ENCODE measurements at regions not wholly inside any gene's neighbourhood (a gene's known extent, or its start where the extent isn't known, plus 50 kb on each side); places are given as distances from the start of the nearest gene placed in this dataset.

DNA sequence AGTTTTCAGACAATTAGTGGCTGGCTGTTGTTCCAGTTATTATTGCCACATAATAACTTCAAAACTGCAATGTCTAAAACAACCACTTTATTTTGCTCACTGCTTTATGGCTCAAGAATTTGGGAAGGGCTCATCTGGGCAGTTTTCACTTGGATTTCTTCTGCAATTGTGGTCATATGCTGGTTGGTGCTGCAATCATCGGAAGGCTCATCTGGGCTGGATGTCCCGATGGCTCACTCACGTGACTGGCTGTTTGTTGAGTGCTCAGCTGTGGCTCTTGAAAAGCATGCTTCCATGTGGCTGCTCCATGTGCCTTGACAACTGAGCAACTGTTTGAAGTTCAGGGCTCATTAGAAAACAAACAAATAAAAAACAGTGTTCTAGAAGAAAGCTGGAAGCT, 1032.5 kb downstream of the DTWD2 start:
- intact Hi-C loops (cut with micrococcal nuclease; ENCODE audit: unreplicated experiment), result no loop called here
- H3K4me1 Mint-ChIP-seq (ENCODE audit: low read depth, unreplicated experiment), result no peaks in the 10 kb centered on the region
- no peak for DNase-seq
- CTCF ChIA-PET, result no interaction called here
- TF ChIP-seq, protein P1, sequence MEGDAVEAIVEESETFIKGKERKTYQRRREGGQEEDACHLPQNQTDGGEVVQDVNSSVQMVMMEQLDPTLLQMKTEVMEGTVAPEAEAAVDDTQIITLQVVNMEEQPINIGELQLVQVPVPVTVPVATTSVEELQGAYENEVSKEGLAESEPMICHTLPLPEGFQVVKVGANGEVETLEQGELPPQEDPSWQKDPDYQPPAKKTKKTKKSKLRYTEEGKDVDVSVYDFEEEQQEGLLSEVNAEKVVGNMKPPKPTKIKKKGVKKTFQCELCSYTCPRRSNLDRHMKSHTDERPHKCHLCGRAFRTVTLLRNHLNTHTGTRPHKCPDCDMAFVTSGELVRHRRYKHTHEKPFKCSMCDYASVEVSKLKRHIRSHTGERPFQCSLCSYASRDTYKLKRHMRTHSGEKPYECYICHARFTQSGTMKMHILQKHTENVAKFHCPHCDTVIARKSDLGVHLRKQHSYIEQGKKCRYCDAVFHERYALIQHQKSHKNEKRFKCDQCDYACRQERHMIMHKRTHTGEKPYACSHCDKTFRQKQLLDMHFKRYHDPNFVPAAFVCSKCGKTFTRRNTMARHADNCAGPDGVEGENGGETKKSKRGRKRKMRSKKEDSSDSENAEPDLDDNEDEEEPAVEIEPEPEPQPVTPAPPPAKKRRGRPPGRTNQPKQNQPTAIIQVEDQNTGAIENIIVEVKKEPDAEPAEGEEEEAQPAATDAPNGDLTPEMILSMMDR (IDR thresholded peaks at IDR 0.05; ENCODE audit: unreplicated experiment), result no peak
- H3K4me3 Mint-ChIP-seq (ENCODE audit: low read depth, unreplicated experiment), result no peak overlapping the region
- BruUV-seq (replicated peaks), result no TSS peak
- H3K36me3 Mint-ChIP-seq (ENCODE audit: insufficient read depth, unreplicated experiment), result no peaks in the 10 kb centered on the region
- H3K27ac Mint-ChIP-seq (ENCODE audit: unreplicated experiment), result no peak overlapping the region
- peaks cover 18% of the 10 kb centered on the region for H3K9me3 Mint-ChIP-seq (ENCODE audit: low read depth, unreplicated experiment)
- H3K27me3 Mint-ChIP-seq (ENCODE audit: unreplicated experiment), result no peaks in the 10 kb centered on the region

DNA sequence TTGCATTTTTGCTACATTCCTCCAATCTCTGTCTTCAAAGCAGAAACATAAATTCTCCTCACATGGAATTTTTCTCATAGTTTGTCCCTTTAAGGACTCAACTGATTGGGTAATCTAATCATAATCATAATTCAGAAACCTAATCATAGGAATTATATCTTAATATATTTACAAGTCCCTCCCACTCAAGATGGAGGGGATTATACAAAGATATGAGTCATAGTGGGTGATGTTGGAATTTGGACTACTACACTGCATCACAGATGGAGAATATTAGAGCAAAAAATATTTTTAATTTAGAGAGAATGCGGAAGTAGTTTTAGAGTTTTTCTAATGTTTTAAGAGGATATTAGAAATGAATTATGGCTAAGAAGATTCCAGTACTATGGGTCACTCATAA, 1034.0 kb downstream of the DTWD2 start:
- Mint-ChIP-seq H3K4me3 (ENCODE audit: low read depth, unreplicated experiment) (no peak overlapping the region), H3K4me1 (ENCODE audit: low read depth, unreplicated experiment) (no peaks in the 10 kb centered on the region), H3K36me3 (ENCODE audit: insufficient read depth, unreplicated experiment) (no peaks in the 10 kb centered on the region), H3K27ac (ENCODE audit: unreplicated experiment) (no peak overlapping the region), H3K27me3 (ENCODE audit: unreplicated experiment) (no peaks in the 10 kb centered on the region), H3K9me3 (ENCODE audit: low read depth, unreplicated experiment) (peaks cover 22% of the 10 kb centered on the region)
- CTCF ChIA-PET, result no interaction called here
- BruUV-seq (replicated peaks), result no TSS peak
- intact Hi-C loops (cut with micrococcal nuclease; ENCODE audit: unreplicated experiment), result no loop called here
- TF ChIP-seq, protein P1 (IDR thresholded peaks at IDR 0.05; ENCODE audit: unreplicated experiment), result no peak
- DNase-seq, result no peak

DNA sequence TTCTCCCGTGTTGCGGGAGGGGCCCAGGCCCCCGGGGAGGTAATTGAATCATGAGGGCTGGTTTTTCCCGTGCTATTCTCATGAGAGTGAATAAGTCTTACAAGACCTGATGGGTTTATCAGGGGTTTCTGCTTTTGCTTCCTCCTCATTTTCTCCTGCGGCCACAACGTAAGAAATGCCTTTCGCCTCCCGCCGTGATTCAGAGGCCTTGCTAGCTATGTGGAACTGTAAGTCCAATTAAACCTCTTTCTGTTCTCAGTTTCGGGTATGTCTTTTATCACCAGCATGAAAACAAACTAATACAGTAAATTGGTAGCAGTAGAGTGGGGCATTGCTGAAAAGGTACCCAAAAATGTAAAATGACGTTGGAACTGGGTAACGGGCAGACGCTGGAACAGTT, 1035.1 kb downstream of the DTWD2 start:
- H3K4me3 Mint-ChIP-seq (ENCODE audit: low read depth, unreplicated experiment), result no peak overlapping the region
- peaks cover 23% of the 10 kb centered on the region for H3K9me3 Mint-ChIP-seq (ENCODE audit: low read depth, unreplicated experiment)
- H3K36me3 Mint-ChIP-seq (ENCODE audit: insufficient read depth, unreplicated experiment), result no peaks in the 10 kb centered on the region
- BruUV-seq (replicated peaks), result no TSS peak
- intact Hi-C loops (cut with micrococcal nuclease; ENCODE audit: unreplicated experiment), result no loop called here
- no peaks in the 10 kb centered on the region for H3K4me1 Mint-ChIP-seq (ENCODE audit: low read depth, unreplicated experiment)
- no peaks in the 10 kb centered on the region for H3K27me3 Mint-ChIP-seq (ENCODE audit: unreplicated experiment)
- TF ChIP-seq, protein P1 (IDR thresholded peaks at IDR 0.05; ENCODE audit: unreplicated experiment), result no peak
- CTCF ChIA-PET, result no interaction called here
- no peak for DNase-seq
- H3K27ac Mint-ChIP-seq (ENCODE audit: unreplicated experiment), result no peak overlapping the region

DNA sequence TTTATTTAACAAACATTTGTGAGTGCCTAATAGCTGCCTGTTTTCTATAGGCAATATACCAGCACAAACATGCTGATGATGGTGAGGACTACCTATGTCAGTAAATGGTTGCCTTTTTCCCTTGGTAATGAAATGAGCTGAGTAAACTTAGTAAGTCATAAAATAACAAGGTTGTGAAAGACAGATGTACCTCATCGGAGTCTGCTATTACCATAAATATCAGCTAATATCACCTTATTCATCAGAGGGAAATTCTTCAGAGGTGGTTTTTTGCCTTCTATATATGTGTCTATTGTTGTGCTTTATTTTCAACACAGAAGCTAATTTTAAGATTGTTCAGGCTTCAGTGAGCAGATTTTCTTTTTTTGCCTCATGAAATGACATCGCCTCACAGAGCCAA, 1040.5 kb downstream of the DTWD2 start:
- CTCF ChIA-PET, result no interaction called here
- no peaks in the 10 kb centered on the region for H3K4me1 Mint-ChIP-seq (ENCODE audit: low read depth, unreplicated experiment)
- H3K4me3 Mint-ChIP-seq (ENCODE audit: low read depth, unreplicated experiment), result no peak overlapping the region
- no peaks in the 10 kb centered on the region for H3K36me3 Mint-ChIP-seq (ENCODE audit: insufficient read depth, unreplicated experiment)
- DNase-seq, result no peak
- intact Hi-C loops (cut with micrococcal nuclease; ENCODE audit: unreplicated experiment), result no loop called here
- no peak overlapping the region for H3K27ac Mint-ChIP-seq (ENCODE audit: unreplicated experiment)
- BruUV-seq (replicated peaks), result no TSS peak
- H3K9me3 Mint-ChIP-seq (ENCODE audit: low read depth, unreplicated experiment), result peaks cover 23% of the 10 kb centered on the region
- TF ChIP-seq, protein P1 (IDR thresholded peaks at IDR 0.05; ENCODE audit: unreplicated experiment), result no peak
- H3K27me3 Mint-ChIP-seq (ENCODE audit: unreplicated experiment), result no peaks in the 10 kb centered on the region

DNA sequence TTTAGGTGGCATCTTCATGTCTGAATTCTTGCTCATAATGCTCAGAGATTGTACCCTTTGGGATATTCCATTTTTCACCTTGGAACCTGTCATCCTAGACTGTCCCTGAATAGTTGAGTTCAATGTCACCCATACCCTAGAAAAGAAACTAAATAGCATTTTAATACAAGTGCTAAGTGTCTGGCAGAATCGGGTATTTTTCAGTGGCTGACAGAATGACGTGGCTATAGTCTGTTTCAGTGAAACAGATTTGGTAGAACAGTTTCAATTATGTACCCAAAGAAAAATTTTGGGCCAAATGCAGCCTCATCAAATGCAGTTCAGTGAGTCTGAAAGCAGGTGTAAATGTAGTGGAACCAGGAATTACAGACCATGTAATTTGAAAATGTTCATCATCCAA, 1041.2 kb downstream of the DTWD2 start:
- no peak overlapping the region for H3K4me3 Mint-ChIP-seq (ENCODE audit: low read depth, unreplicated experiment)
- H3K9me3 Mint-ChIP-seq (ENCODE audit: low read depth, unreplicated experiment), result peaks cover 21% of the 10 kb centered on the region
- CTCF ChIA-PET, result no interaction called here
- H3K27me3 Mint-ChIP-seq (ENCODE audit: unreplicated experiment), result no peaks in the 10 kb centered on the region
- no peaks in the 10 kb centered on the region for H3K4me1 Mint-ChIP-seq (ENCODE audit: low read depth, unreplicated experiment)
- BruUV-seq (replicated peaks), result no TSS peak
- TF ChIP-seq, protein P1 (IDR thresholded peaks at IDR 0.05; ENCODE audit: unreplicated experiment), result no peak
- H3K27ac Mint-ChIP-seq (ENCODE audit: unreplicated experiment), result no peak overlapping the region
- intact Hi-C loops (cut with micrococcal nuclease; ENCODE audit: unreplicated experiment), result no loop called here
- H3K36me3 Mint-ChIP-seq (ENCODE audit: insufficient read depth, unreplicated experiment), result no peaks in the 10 kb centered on the region
- no peak for DNase-seq
